Spleen (tissue), 7 donors: ENCODE measurements at regions not wholly inside any gene's neighbourhood (a gene's known extent, or its start where the extent isn't known, plus 50 kb on each side); places are given as distances from the start of the nearest gene placed in this dataset.
"Not testable (repeated sequence)": the region's sequence is repeated elsewhere in the genome, so short reads cannot be mapped to it uniquely, and the experiment has no call there.

ENCODE experiments used
- CTCF ChIP-seq, 11 experiments: fragments of 200-600 bp in 7 of 11; fragments of 450-650 bp in 4 of 11; sonication (generic) in 4 of 11; IDR thresholded peaks in 8 of 11; conservative IDR thresholded peaks in 3 of 11; 1 replicate in 7 of 11; 2 replicates in 4 of 11; pipeline versions ENCODE4 v1.4.0 to v1.8.0; 2016 to 2021; ENCODE audit warnings: antibody characterized with exemption in 11 of 11, inconsistent platforms in 4 of 11, mild to moderate bottlenecking in 1 of 11
- POLR2A ChIP-seq, 3 donors: fragments of 450-650 bp; IDR thresholded peaks; one replicate each; pipeline ENCODE4 v1.5.1; 2017; ENCODE audit warnings: antibody characterized with exemption in 3 of 3, mild to moderate bottlenecking in 1 of 3
- POLR2AphosphoS5 ChIP-seq, 3 donors: sonication (generic); formaldehyde crosslinking; IDR thresholded peaks; one replicate each; pipeline ENCODE4 v1.5.1; 2017; ENCODE audit warnings: antibody characterized with exemption in 3 of 3
- donor health status: DM: no; HTN: no; CAD: no; lungs with moderate emphysema.
- donor health status: DM: no; HTN: no; CAD: no.
- donor health status: DM: no; HTN: no; CAD: no.

- TF ChIP-seq POLR2A (IDR thresholded peaks at IDR 0.05); CTCF (IDR thresholded peaks at IDR 0.05 in 8 of 11, conservative IDR thresholded peaks at IDR 0.05 in 3 of 11); POLR2AphosphoS5 (IDR thresholded peaks at IDR 0.05): not testable (repeated sequence)
Observed at GRCh38 chr1:83400173-83400572, 598.8 kb downstream of the TTLL7 start.
